ENCODE measurements at regions not wholly inside any gene's neighbourhood (a gene's known extent, or its start where the extent isn't known, plus 50 kb on each side); places are given as distances from the start of the nearest gene placed in this dataset.
"Not testable (repeated sequence)": the region's sequence is repeated elsewhere in the genome, so short reads cannot be mapped to it uniquely, and the experiment has no call there.

GRCh38 chr2:65929664-65930063 lies 497.3 kb upstream of the SPRED2 start:
- TF ChIP-seq ZFX (IDR thresholded peaks at IDR 0.05); CTCF (conservative IDR thresholded peaks at IDR 0.05): not testable (repeated sequence)

Data from C4-2B (cell line).